ENCODE measurements at regions not wholly inside any gene's neighbourhood (a gene's known extent, or its start where the extent isn't known, plus 50 kb on each side); places are given as distances from the start of the nearest gene placed in this dataset.

DNA sequence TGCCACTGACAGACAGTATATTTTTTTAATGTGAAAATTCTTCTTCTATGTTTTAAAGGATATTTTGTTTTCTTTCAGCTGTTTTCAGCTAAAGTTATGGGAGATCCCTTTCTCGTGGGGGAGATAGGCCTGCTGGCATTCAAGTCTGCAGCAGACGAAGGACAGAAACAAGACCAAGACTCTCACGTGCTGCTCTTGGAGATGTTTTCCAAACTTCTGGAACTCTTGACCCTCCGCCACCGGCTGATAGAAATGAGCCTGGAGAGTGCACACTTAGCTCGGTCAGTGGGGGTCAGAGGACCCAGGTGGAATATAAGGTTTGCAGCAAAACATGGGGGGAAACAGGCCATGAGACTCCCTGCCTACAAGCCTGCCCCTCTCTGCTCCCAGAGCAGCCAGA lies 120.5 kb downstream of the CD164 start:
- CTCF ChIA-PET (ENCODE audit: partially characterized antibody): interaction anchor here (1.3 kb wide), 1 partner anchor 9 kb away, joined by 3 read pairs; no protein-coding TSS in a partner anchor
- Histone ChIP-seq H2BK20ac (ENCODE audit: low read length) (no peak overlapping the region), H3K27me3 (replicated peaks in 1 of 4; ENCODE audit: control insufficient read depth in 3 of 4, extremely low read depth in 1 of 4, insufficient read depth in 3 of 4, low read length in 3 of 4) (no peaks in the 10 kb centered on the region), H2AFZ (ENCODE audit: low read length) (peak overlapping the region; percentile 38; the same call in 1 of the 2 replicates), H4K91ac (replicated peaks; ENCODE audit: insufficient read length, low read length) (no peak overlapping the region), H3K23ac (ENCODE audit: insufficient read length) (no peak overlapping the region), H2BK12ac (ENCODE audit: low read depth, low read length) (no peak overlapping the region), H2BK15ac (ENCODE audit: low read length) (no peak overlapping the region), H4K20me1 (replicated peaks in 1 of 2; ENCODE audit: control insufficient read depth in 1 of 2, insufficient read depth in 2 of 2, low read length in 2 of 2) (no peaks in the 10 kb centered on the region), H3K4ac (replicated peaks; ENCODE audit: insufficient read length, low read depth, low read length) (no peak overlapping the region), H2BK120ac (replicated peaks; ENCODE audit: low read depth, low read length) (no peak overlapping the region), H3K18ac (ENCODE audit: extremely low read depth, low read length) (no peak overlapping the region), H3K9ac (replicated peaks in 1 of 4; ENCODE audit: extremely low read depth in 1 of 4, low read depth in 3 of 4, low read length in 3 of 4) (no peak overlapping the region; a peak in 1 of 7 replicates), H2BK5ac (ENCODE audit: low read depth, low read length) (no peak overlapping the region), H3K79me2 (ENCODE audit: control insufficient read depth in 1 of 2, insufficient read depth in 2 of 2, low read length in 2 of 2) (no peaks in the 10 kb centered on the region), H3K14ac (ENCODE audit: insufficient read length) (no peak overlapping the region), H3K4me1 (replicated peaks in 1 of 4; ENCODE audit: control insufficient read depth in 3 of 4, insufficient read depth in 4 of 4, low read length in 3 of 4) (peaks cover 0 to 5% (median 0%) of the 10 kb centered on the region in 4 experiments; a peak in 2 of 7 replicates), H3K23me2 (ENCODE audit: low read depth, low read length) (no peaks in the 10 kb centered on the region), H3K4me3 (ENCODE audit: extremely low read depth in 1 of 4, insufficient read depth in 2 of 4, low read depth in 3 of 4, low read length in 4 of 4) (no peak overlapping the region), H3K27ac (ENCODE audit: low read depth, low read length) (no peak overlapping the region; the same call in 1 of the 2 replicates), H3K36me3 (ENCODE audit: control insufficient read depth in 2 of 4, insufficient read depth in 4 of 4, low read length in 3 of 4) (no peaks in the 10 kb centered on the region), H3K4me2 (ENCODE audit: insufficient read depth in 1 of 2, low read depth in 2 of 2, low read length in 2 of 2) (no peak overlapping the region), H3K79me1 (ENCODE audit: low read depth, low read length) (no peaks in the 10 kb centered on the region), H4K5ac (ENCODE audit: insufficient read length, low read depth, low read length) (no peak overlapping the region), H3K56ac (replicated peaks; ENCODE audit: insufficient read length, low read depth, low read length) (no peak overlapping the region), H4K8ac (ENCODE audit: extremely low read depth, insufficient read depth, low read length) (no peak overlapping the region), H2AK5ac (ENCODE audit: low read depth, low read length) (no peak overlapping the region), H3K9me3 (ENCODE audit: insufficient read depth in 2 of 2, low read depth in 1 of 2, low read length in 1 of 2) (no peaks in the 10 kb centered on the region)
- no peak for FAIRE-seq
- TF ChIP-seq BRCA1 (IDR thresholded peaks at IDR 0.05; ENCODE audit: low read depth, low read length) (no peak), CTBP2 (IDR thresholded peaks at IDR 0.05; ENCODE audit: borderline replicate concordance, insufficient read depth, insufficient read length, low read length) (no peak), RAD21 (IDR thresholded peaks at IDR 0.05 in 1 of 2, conservative IDR thresholded peaks at IDR 0.05 in 1 of 2; ENCODE audit: low read depth in 2 of 2, low read length in 2 of 2) (no peak), SIX5 (IDR thresholded peaks at IDR 0.05; ENCODE audit: low read depth, low read length) (no peak), POU5F1 (IDR thresholded peaks at IDR 0.05; ENCODE audit: low read depth, low read length) (no peak), CBX8 (IDR thresholded peaks at IDR 0.05; ENCODE audit: borderline replicate concordance, low read depth, low read length) (no peak), SUZ12 (IDR thresholded peaks at IDR 0.05; ENCODE audit: low read length) (no peak), TBP (IDR thresholded peaks at IDR 0.05; ENCODE audit: low read depth, low read length) (no peak)
- TF ChIP-seq, protein P1, sequence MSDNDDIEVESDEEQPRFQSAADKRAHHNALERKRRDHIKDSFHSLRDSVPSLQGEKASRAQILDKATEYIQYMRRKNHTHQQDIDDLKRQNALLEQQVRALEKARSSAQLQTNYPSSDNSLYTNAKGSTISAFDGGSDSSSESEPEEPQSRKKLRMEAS (IDR thresholded peaks at IDR 0.05): no peak
- POLR2A ChIA-PET (ENCODE audit: partially characterized antibody): interaction anchor here (1.1 to 1.4 kb wide), 2 partner anchors 10 to 25 kb away, joined by 4 to 6 read pairs; no protein-coding TSS in a partner anchor
- 93% methylated on average over 6 of the region's 6 CpGs; no CpG with 5 or more reads in 1 of the 2 experiments for WGBS, 2 experiments (ENCODE audit: extremely low coverage in 1 of 2, insufficient coverage in 1 of 2, insufficient read length in 1 of 2, insufficient replicate concordance in 2 of 2, low coverage in 1 of 2, low lambda C conversion rate in 2 of 2, missing lambda C conversion rate in 1 of 2)
- DNase-seq (ENCODE audit: low read depth in 1 of 2, low spot score in 2 of 2): no peak
